ENCODE measurements at regions not wholly inside any gene's neighbourhood (a gene's known extent, or its start where the extent isn't known, plus 50 kb on each side); places are given as distances from the start of the nearest gene placed in this dataset.

DNA sequence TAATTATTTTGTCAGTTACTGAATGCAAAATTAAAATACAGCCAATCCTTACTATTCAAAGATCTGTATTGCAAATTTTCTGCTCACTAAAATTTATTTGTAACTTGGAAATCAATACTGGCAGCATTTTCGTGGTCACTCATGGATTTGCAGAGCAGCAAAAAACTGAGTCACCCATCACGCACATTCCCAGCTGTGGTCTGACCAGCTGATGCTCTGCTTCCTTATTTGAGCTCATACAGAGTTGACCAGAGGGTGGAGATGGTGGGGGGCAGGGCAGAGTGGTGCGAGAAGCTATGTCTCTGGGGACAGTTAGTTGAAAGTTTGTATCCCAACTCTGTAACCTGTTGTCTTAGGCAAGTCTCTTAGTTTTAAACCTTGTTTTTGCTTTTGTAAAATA, 214.8 kb downstream of the SPCS3 start:
- TF ChIP-seq GABPA (IDR thresholded peaks at IDR 0.05; ENCODE audit: low read depth) = no peak
- no peak for TF ChIP-seq CTCF (IDR thresholded peaks at IDR 0.05; ENCODE audit: insufficient read depth, low read length)
- no peak for TF ChIP-seq POLR2AphosphoS5 (IDR thresholded peaks at IDR 0.05; ENCODE audit: low read depth)
- TF ChIP-seq SPI1 (IDR thresholded peaks at IDR 0.05; ENCODE audit: borderline replicate concordance, low read depth) = no peak
- no peak for TF ChIP-seq REST (IDR thresholded peaks at IDR 0.05; ENCODE audit: insufficient replicate concordance, low read depth)
- no peak for DNase-seq (ENCODE audit: low read depth in 1 of 2, low spot score in 1 of 2)
- no peaks in the 10 kb centered on the region for H3K27me3 ChIP-seq (ENCODE audit: insufficient read depth, poor library complexity, severe bottlenecking)
- no peak overlapping the region for H3K4me3 ChIP-seq (replicated peaks; ENCODE audit: insufficient read depth, low read length)
- no peak overlapping the region for H3K27ac ChIP-seq (replicated peaks)

- H3K27ac ChIP-seq (replicated peaks) = no peak overlapping the region
- H3K4me3 ChIP-seq (replicated peaks; ENCODE audit: insufficient read depth, low read length) = no peak overlapping the region
- TF ChIP-seq POLR2AphosphoS5 (IDR thresholded peaks at IDR 0.05; ENCODE audit: low read depth) (no peak), REST (IDR thresholded peaks at IDR 0.05; ENCODE audit: insufficient replicate concordance, low read depth) (no peak), CTCF (IDR thresholded peaks at IDR 0.05; ENCODE audit: insufficient read depth, low read length) (no peak), GABPA (IDR thresholded peaks at IDR 0.05; ENCODE audit: low read depth) (no peak), SPI1 (IDR thresholded peaks at IDR 0.05; ENCODE audit: borderline replicate concordance, low read depth) (no peak)
- no peaks in the 10 kb centered on the region for H3K27me3 ChIP-seq (ENCODE audit: insufficient read depth, poor library complexity, severe bottlenecking)
- no peak for DNase-seq (ENCODE audit: low read depth in 1 of 2, low spot score in 1 of 2)
These were observed 218.6 kb downstream of the SPCS3 start for GRCh38 chr4:176538217-176538925.

- Histone ChIP-seq H3K27me3 (ENCODE audit: insufficient read depth, poor library complexity, severe bottlenecking) (no peaks in the 10 kb centered on the region), H3K27ac (replicated peaks) (no peak overlapping the region), H3K4me3 (replicated peaks; ENCODE audit: insufficient read depth, low read length) (no peak overlapping the region)
- no peak for DNase-seq (ENCODE audit: low read depth in 1 of 2, low spot score in 1 of 2)
- TF ChIP-seq GABPA (IDR thresholded peaks at IDR 0.05; ENCODE audit: low read depth) (no peak), CTCF (IDR thresholded peaks at IDR 0.05; ENCODE audit: insufficient read depth, low read length) (no peak), REST (IDR thresholded peaks at IDR 0.05; ENCODE audit: insufficient replicate concordance, low read depth) (no peak), POLR2AphosphoS5 (IDR thresholded peaks at IDR 0.05; ENCODE audit: low read depth) (no peak), SPI1 (IDR thresholded peaks at IDR 0.05; ENCODE audit: borderline replicate concordance, low read depth) (no peak)
These were observed 219.5 kb downstream of the SPCS3 start for GRCh38 chr4:176539091-176539784.
